ENCODE measurements at regions not wholly inside any gene's neighbourhood (a gene's known extent, or its start where the extent isn't known, plus 50 kb on each side); places are given as distances from the start of the nearest gene placed in this dataset.

GRCh38 chr6:40701352-40702007 is 114.3 kb upstream of the LRFN2 start:
- Histone ChIP-seq H3K27ac (ENCODE audit: extremely low read length, insufficient read depth, low read length) (no peak overlapping the region), H3K4me1 (ENCODE audit: insufficient read depth, low read length) (no peaks in the 10 kb centered on the region), H3K79me2 (ENCODE audit: insufficient read depth, low read length) (no peaks in the 10 kb centered on the region), H3K9me3 (ENCODE audit: low read length) (no peaks in the 10 kb centered on the region), H3K36me3 (replicated peaks in 1 of 2; ENCODE audit: control insufficient read depth in 1 of 2, insufficient read depth in 2 of 2, low read length in 2 of 2) (no peaks in the 10 kb centered on the region), H4K20me1 (ENCODE audit: insufficient read depth, low read length) (no peaks in the 10 kb centered on the region), H3K27me3 (ENCODE audit: control insufficient read depth in 1 of 2, insufficient read depth in 2 of 2, low read length in 2 of 2) (peaks cover 0 to 10% of the 10 kb centered on the region in 2 experiments; a peak in 3 of 5 replicates), H2AFZ (ENCODE audit: low read length) (no peak overlapping the region), H3K9ac (ENCODE audit: insufficient read depth, low read depth, low read length) (no peak overlapping the region), H3K4me2 (ENCODE audit: low read depth, low read length) (no peak overlapping the region), H3K4me3 (replicated peaks in 1 of 3; ENCODE audit: insufficient read depth in 1 of 3, low read depth in 2 of 3, low read length in 3 of 3) (no peak overlapping the region)
- ATAC-seq: no peak
- ChIA-PET CTCF (ENCODE audit: low intra/inter-chr PET ratio, low total read pairs) (no interaction called here), POLR2A (no interaction called here)
- no peak for FAIRE-seq
- in situ Hi-C loops (cut with HindIII; ENCODE audit: extremely low pct_ligation_motif_present, low pct_unique_long_range_greater_than_20kb): no loop called here
- DNase-seq (ENCODE audit: low spot score): no peak
- 2% methylated on average over 3 of the region's 3 CpGs for WGBS (ENCODE audit: low lambda C conversion rate)
- intact Hi-C loops (cut with micrococcal nuclease; ENCODE audit: unreplicated experiment): no loop called here
- no TSS peak for BruUV-seq (replicated peaks)
- TF ChIP-seq ZNF746 (CRISPR knock-in tag; IDR thresholded peaks at IDR 0.05) (no peak), ZNF879 (CRISPR knock-in tag; IDR thresholded peaks at IDR 0.05) (no peak), IKZF1 (IDR thresholded peaks at IDR 0.05) (no peak), U2AF2 (IDR thresholded peaks at IDR 0.05; ENCODE audit: low read depth, low read length) (no peak), SPEN (CRISPR knock-in tag; IDR thresholded peaks at IDR 0.05; ENCODE audit: low read depth) (no peak), ZNF558 (CRISPR knock-in tag; IDR thresholded peaks at IDR 0.05; ENCODE audit: borderline replicate concordance) (no peak), WIZ (CRISPR knock-in tag; IDR thresholded peaks at IDR 0.05) (no peak), MTA3 (CRISPR knock-in tag; IDR thresholded peaks at IDR 0.05) (no peak), ARID5B (CRISPR knock-in tag; IDR thresholded peaks at IDR 0.05) (no peak), KLF16 (CRISPR knock-in tag; IDR thresholded peaks at IDR 0.05) (no peak)
- TF ChIP-seq, protein P1, sequence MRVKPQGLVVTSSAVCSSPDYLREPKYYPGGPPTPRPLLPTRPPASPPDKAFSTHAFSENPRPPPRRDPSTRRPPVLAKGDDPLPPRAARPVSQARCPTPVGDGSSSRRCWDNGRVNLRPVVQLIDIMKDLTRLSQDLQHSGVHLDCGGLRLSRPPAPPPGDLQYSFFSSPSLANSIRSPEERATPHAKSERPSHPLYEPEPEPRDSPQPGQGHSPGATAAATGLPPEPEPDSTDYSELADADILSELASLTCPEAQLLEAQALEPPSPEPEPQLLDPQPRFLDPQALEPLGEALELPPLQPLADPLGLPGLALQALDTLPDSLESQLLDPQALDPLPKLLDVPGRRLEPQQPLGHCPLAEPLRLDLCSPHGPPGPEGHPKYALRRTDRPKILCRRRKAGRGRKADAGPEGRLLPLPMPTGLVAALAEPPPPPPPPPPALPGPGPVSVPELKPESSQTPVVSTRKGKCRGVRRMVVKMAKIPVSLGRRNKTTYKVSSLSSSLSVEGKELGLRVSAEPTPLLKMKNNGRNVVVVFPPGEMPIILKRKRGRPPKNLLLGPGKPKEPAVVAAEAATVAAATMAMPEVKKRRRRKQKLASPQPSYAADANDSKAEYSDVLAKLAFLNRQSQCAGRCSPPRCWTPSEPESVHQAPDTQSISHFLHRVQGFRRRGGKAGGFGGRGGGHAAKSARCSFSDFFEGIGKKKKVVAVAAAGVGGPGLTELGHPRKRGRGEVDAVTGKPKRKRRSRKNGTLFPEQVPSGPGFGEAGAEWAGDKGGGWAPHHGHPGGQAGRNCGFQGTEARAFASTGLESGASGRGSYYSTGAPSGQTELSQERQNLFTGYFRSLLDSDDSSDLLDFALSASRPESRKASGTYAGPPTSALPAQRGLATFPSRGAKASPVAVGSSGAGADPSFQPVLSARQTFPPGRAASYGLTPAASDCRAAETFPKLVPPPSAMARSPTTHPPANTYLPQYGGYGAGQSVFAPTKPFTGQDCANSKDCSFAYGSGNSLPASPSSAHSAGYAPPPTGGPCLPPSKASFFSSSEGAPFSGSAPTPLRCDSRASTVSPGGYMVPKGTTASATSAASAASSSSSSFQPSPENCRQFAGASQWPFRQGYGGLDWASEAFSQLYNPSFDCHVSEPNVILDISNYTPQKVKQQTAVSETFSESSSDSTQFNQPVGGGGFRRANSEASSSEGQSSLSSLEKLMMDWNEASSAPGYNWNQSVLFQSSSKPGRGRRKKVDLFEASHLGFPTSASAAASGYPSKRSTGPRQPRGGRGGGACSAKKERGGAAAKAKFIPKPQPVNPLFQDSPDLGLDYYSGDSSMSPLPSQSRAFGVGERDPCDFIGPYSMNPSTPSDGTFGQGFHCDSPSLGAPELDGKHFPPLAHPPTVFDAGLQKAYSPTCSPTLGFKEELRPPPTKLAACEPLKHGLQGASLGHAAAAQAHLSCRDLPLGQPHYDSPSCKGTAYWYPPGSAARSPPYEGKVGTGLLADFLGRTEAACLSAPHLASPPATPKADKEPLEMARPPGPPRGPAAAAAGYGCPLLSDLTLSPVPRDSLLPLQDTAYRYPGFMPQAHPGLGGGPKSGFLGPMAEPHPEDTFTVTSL (CRISPR knock-in tag; IDR thresholded peaks at IDR 0.05; ENCODE audit: borderline replicate concordance): no peak
- TF ChIP-seq, protein P2, sequence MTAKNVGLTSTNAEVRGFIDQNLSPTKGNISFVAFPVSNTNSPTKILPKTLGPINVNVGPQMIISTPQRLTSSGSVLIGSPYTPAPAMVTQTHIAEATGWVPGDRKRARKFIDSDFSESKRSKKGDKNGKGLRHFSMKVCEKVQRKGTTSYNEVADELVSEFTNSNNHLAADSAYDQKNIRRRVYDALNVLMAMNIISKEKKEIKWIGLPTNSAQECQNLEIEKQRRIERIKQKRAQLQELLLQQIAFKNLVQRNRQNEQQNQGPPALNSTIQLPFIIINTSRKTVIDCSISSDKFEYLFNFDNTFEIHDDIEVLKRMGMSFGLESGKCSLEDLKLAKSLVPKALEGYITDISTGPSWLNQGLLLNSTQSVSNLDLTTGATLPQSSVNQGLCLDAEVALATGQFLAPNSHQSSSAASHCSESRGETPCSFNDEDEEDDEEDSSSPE (CRISPR knock-in tag; IDR thresholded peaks at IDR 0.05): no peak
